ENCODE measurements at regions not wholly inside any gene's neighbourhood (a gene's known extent, or its start where the extent isn't known, plus 50 kb on each side); places are given as distances from the start of the nearest gene placed in this dataset.

DNA sequence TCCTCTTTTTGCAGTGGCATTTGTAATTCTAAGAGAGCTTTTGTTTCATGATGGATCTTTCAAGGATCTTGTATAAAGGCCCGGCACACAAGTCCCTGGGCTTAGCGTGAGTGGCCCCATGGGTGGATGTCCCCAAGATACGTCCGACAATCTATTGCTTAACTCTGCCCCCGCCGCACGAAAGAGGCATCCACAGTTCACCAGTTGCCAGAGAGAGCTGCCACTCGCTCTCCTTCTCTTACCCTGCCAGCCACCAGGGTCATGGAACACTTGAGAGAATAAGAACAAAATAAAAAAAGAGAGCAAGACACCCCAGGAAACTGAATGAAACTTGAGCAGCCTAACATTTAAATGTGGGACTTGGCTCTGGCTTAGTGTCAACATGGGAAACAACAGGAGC, 92.3 kb downstream of the CTAGE1 start:
- no peak for DNase-seq

DNA sequence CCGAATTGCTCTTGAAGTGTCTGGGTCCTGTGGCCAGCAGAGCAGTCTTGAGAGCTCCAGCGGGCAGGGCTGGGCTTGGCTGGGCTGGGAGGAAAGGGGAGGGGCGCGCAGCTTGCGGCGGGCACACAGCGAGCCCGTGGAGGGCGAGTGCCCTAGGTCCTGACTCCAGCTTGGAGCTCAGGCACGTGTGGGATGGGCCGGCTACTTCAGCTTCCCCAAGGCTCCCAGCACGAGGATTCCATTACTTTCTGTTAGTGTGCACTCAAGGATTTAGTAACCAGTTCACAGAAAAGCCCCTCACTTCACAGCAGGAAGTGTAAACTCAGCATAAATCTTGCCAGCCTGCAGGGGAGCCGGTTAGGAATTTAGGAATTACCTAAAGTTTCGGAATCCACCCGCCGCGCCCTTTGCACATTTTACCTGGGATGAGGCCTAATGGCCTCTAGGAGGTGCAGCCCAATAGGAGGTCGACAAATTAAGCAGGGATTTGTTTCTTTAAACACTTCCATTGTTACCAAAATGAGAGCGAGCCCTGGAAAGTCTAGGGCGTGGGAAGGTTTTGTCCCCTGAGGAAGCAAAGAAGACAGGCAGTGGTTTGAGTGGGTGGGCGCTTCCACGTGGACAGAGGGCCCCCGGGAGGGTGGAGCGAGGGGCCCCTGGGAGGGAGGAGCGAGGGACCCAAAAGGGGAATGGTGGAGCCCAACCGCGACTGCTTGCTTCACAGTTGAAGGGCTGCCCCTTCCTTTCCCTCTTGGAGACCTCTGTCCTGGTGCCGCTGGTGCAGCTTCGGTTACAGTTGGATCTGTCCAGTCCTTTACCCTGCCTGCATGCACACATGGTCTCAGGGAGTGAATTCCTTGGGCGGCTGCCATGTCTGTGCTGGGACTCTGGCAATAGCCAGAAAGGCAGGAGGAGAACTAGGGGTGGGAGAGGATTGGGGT, 93.3 kb downstream of the CTAGE1 start:
- DNase-seq: no peak

GRCh38 chr18:22322243-22322691, 95.4 kb downstream of the CTAGE1 start:
- DNase-seq: no peak

- no peak for DNase-seq
These were observed 96.9 kb downstream of the CTAGE1 start for GRCh38 chr18:22320771-22321170.

DNA sequence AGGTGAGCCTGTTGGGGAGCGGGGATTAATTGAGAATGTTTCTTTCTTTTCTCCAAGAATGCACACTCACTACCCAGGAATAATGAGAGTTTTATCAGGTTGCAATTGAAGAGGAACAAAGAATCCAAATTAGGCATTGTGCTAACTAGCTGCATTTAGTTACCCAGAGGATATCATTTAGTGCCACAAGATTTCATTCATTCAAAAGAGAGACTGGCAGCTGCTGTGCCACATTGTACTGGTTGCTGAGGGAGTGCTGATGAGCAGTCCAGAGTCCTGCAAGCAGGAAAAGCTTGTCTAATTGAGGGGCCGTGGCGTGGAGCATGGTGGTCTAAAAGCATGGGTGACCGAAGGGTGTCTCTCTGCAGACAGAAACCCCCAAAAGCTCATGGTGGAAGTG, 97.6 kb downstream of the CTAGE1 start:
- DNase-seq: no peak

- DNase-seq: no peak
These were observed 98.8 kb downstream of the CTAGE1 start for GRCh38 chr18:22318745-22319407.

DNA sequence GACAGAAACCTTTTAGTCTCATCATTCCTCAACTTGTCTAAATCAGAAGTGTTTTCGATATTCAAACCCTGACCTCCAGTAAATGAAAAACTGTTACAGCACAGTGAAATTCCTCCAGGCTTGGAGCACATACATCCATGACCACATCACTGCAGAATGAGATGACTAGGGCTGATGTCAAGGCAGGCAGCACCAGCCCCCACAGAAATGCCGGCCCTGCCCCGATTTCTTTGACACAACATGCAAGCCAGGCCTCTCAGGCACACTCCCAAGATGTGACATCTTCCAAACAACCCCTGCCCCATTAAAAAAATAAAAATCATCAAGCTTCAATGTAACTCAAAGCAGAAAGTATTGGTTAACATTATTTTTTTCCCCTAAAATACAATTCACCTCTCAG, 103.3 kb downstream of the CTAGE1 start:
- no peak for DNase-seq

- DNase-seq: no peak
These were observed 103.7 kb downstream of the CTAGE1 start for GRCh38 chr18:22314001-22314400.

DNA sequence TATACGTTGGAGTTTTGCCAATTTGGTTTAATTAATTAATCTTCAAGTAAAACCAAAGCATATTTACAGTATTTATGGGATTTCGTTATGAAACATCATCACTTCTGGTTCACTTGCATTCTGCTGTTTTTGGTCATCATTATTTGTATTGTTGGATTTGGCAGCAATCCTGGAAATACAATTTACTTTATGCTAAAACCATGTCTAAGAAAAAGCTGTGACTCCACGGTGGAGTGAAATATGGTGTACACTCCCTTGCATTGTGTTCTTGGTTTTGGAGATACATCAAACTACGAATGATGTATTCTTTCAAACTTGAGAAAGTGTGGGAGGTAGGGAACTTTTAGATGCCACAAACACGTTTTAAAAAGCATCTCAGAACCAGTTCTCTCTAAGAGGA, 106.4 kb downstream of the CTAGE1 start:
- no peak for DNase-seq

- DNase-seq: no peak
These were observed 108.5 kb downstream of the CTAGE1 start for GRCh38 chr18:22309191-22309590.

- DNase-seq: peak; percentile 8
These were observed 110.2 kb downstream of the CTAGE1 start for GRCh38 chr18:22307528-22307927.

- no peak for DNase-seq
These were observed 113.8 kb downstream of the CTAGE1 start for GRCh38 chr18:22303927-22304326.

DNA sequence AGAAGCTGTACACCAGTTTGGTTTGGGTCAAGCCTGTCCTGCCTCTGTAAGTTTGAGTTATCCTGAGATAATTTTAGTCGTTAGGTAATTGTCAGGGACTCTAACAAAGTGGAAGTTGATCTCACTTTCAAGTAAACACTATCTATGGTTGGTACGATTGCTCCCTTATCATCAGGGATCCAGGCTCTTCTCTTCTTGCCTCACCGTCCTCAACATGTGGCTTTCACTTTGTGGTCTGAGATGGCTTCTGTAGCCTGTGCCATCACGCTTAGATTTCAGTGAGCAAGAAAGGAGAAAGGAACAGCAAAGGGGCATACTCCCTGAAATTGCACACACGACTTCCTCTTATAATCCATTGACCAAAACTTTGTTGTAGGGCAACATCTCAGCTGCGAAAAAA, 115.6 kb downstream of the CTAGE1 start:
- peak; percentile 58 for DNase-seq

DNA sequence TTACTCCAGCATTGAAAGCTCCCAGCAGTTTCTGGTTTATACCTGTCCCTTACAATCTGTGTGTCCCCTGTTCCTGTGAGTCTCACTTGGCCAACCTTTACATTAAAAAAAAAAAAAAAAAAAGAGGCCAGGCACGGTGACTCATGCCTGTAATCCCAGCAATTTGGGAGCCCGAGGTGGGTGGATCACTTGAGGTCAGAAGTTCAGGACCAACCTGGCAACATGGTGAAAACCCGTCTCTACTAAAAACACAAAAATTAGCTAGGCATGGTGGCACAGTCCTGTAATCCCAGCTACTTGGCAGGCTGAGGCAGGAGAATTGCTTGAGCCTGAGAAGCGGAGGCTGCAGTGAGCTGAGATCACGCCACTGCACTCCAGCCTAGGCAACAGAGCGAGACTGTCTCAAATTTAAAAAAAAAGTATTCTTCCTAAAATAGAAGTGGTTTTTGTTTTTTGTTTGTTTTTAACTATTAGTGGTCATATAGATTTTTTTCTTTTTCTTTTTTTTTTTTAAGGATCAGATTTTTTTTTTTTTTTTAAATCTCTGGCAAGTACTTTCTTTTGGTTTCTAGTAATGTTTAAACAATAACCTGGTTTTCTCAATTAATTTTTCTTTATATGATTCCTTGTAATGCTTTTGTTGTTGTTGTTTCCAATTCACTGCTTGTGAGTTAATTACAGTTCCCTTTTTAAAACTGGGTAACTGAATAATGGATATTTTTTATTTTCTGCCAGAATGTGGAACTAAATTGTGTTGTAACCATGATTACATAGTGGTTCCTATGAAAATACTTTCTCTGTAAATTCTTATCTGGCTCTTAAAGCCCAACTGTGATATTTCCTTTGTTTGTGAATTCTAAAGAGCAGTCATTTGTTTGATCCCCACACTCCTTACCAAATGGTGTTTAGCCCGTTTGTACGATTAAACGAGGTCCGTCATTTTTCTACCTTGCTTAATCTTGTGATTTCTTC, 116.8 kb downstream of the CTAGE1 start:
- DNase-seq: no peak

DNA sequence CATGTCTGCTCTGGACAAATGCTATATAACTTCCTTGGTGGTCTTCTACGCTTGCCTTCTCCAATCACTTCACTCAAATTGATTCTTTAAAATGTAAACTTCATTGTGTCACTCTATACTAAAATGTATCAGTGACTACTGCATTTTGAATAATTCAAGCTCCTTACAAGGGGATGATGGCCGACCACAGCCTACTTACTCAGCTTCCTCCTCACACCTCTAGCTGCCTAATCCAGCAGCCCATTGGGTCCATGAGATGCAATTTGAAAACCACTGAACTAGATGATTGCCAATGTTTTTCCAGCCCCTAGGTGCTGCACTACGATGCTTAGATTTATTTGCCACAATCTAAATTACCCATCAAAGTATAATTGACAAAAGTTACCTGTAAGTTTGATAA, 120.7 kb downstream of the CTAGE1 start:
- DNase-seq: no peak

GRCh38 chr18:22296304-22296703, 121.4 kb downstream of the CTAGE1 start:
- no peak for DNase-seq

GRCh38 chr18:22293417-22293816, 124.0 kb downstream of the GATA6 start:
- DNase-seq: no peak

- DNase-seq: no peak
These were observed 120.6 kb downstream of the GATA6 start for GRCh38 chr18:22290004-22290403.

DNA sequence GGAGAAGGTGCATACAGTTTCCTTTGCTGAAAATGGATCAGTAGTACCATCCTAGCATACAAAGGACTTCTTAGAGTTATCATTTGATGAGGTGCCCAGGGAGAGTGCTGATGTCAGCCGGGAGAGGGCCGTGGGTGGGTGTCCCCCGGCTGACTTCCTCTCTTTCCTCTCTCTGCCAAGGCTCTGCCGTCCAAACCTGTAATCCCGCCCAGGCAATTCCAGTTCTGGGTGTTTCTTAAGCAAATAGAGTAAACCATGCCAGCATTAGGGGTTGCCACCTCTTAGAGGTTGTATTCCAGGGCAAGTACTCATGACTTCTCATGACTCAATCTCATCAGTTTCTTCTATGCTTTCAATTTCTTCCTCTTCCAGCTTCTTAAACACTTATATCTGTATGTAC, 117.2 kb downstream of the GATA6 start:
- no peak for DNase-seq

GRCh38 chr18:22285361-22286140, 116.2 kb downstream of the GATA6 start:
- no peak for DNase-seq

- no peak for DNase-seq
These were observed 115.4 kb downstream of the GATA6 start for GRCh38 chr18:22284581-22285360.

Data from SIG-M5 (cell line).